DND-41 (cell line): ENCODE measurements at regions not wholly inside any gene's neighbourhood (a gene's known extent, or its start where the extent isn't known, plus 50 kb on each side); places are given as distances from the start of the nearest gene placed in this dataset.

Source experiments
- ATAC-seq: fragments of 200-7000 bp; cut with Tn5 transposase; 3 replicates; pipeline ENCODE4 v1.9.1; 2021; ENCODE audit warnings: low read depth; ENCODE audit not compliant: insufficient read depth
- DNase-seq: peaks from one replicate; pipeline ENCODE4 v3.0.0-alpha.2; 2020
- H2AFZ ChIP-seq: 2 replicates; pipeline ENCODE4 v1.6.0; 2012; ENCODE audit warnings: low read depth, low read length
- H3K27ac ChIP-seq: 2 replicates; pipeline ENCODE4 v1.5.1; 2012; ENCODE audit warnings: low read length, inconsistent platforms
- H3K27me3 ChIP-seq: fragments of 200-600 bp; sonication (generic); 2 replicates; pipeline ENCODE4 v1.6.0; 2012; ENCODE audit warnings: low read length, mild to moderate bottlenecking, inconsistent platforms; ENCODE audit not compliant: insufficient read depth, poor library complexity
- H3K36me3 ChIP-seq: 2 replicates; pipeline ENCODE4 v1.5.1; 2012; ENCODE audit warnings: low read length, inconsistent platforms; ENCODE audit not compliant: insufficient read depth
- H3K4me1 ChIP-seq: 2 replicates; pipeline ENCODE4 v1.5.1; 2012; ENCODE audit warnings: mild to moderate bottlenecking, low read length; ENCODE audit not compliant: insufficient read depth
- H3K4me2 ChIP-seq: 2 replicates; pipeline ENCODE4 v1.6.0; 2012; ENCODE audit warnings: mild to moderate bottlenecking, moderate library complexity, low read length, inconsistent platforms; ENCODE audit not compliant: insufficient read depth
- H3K4me3 ChIP-seq, 2 experiments: fragments of 200-600 bp in 1 of 2; shearing (Covaris generic) in 1 of 2; 2 replicates each; pipeline ENCODE4 v1.5.1; 2012 to 2016; ENCODE audit warnings: inconsistent platforms in 2 of 2, low read length in 2 of 2, mild to moderate bottlenecking in 2 of 2, low read depth in 1 of 2, moderate library complexity in 1 of 2
- H3K79me2 ChIP-seq: 2 replicates; pipeline ENCODE4 v1.6.0; 2012; ENCODE audit warnings: low read length, inconsistent platforms; ENCODE audit not compliant: insufficient read depth
- H3K9ac ChIP-seq: 2 replicates; pipeline ENCODE4 v1.6.0; 2012; ENCODE audit warnings: low read depth, mild to moderate bottlenecking, inconsistent platforms, low read length, moderate library complexity
- H3K9me3 ChIP-seq: 2 replicates; pipeline ENCODE4 v1.5.1; 2012; ENCODE audit warnings: low read length, moderate library complexity, mild to moderate bottlenecking, inconsistent platforms; ENCODE audit not compliant: insufficient read depth, severe bottlenecking
- H4K20me1 ChIP-seq: 2 replicates; pipeline ENCODE4 v1.6.0; 2012; ENCODE audit warnings: low read length; ENCODE audit not compliant: insufficient read depth
- EZH2 ChIP-seq: IDR thresholded peaks from 3 replicates; pipeline ENCODE4 v1.6.1; 2012; ENCODE audit warnings: borderline replicate concordance, low read depth, mild to moderate bottlenecking, moderate library complexity, low read length, inconsistent platforms; ENCODE audit not compliant: severe bottlenecking
- TF ChIP-seq, protein P1 (sequence below): IDR thresholded peaks from 2 replicates; pipeline ENCODE4 v1.5.1; 2012; ENCODE audit warnings: borderline replicate concordance, low read length, moderate library complexity, mild to moderate bottlenecking; ENCODE audit not compliant: poor library complexity, severe bottlenecking; ENCODE audit errors: extremely low read depth

DNA sequence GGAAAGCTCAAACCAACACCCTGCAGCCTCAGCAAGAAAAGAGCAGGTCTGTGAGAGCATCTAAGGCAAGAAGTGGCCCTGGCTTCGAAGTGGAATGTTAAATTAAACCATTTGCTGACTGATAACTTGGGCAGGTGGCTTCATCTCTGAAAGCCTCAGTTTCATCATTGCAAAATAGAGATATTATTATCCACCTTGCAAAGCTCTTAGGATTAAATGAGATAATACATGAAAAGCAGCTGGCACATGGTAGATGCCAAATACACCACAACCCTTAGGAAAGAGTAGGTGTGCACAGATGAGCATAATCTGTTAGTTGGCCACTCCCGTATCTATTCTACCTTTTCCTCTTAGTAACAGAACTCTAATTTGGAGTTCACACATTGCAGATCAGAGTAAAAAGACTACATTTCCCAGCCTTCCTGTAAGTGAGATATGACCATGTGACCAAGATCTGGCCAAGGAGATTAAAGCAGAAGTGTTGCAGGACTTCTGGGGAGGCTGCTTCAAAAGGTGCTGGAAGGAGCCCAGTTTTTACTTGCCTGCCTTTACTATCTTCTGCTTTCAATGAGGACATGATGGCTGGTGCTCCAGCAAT is 288.7 kb downstream of the SOX9 start:
- H3K79me2 ChIP-seq: no peaks in the 10 kb centered on the region
- no peak overlapping the region for H3K4me3 ChIP-seq
- no peak overlapping the region for H3K9ac ChIP-seq
- H3K27ac ChIP-seq: no peak overlapping the region
- no peaks in the 10 kb centered on the region for H3K9me3 ChIP-seq
- ATAC-seq (no peak), DNase-seq (no peak)
- H4K20me1 ChIP-seq: no peaks in the 10 kb centered on the region
- H3K36me3 ChIP-seq: no peaks in the 10 kb centered on the region
- no peak overlapping the region for H3K4me2 ChIP-seq
- no peaks in the 10 kb centered on the region for H3K4me1 ChIP-seq
- TF ChIP-seq, protein P1, sequence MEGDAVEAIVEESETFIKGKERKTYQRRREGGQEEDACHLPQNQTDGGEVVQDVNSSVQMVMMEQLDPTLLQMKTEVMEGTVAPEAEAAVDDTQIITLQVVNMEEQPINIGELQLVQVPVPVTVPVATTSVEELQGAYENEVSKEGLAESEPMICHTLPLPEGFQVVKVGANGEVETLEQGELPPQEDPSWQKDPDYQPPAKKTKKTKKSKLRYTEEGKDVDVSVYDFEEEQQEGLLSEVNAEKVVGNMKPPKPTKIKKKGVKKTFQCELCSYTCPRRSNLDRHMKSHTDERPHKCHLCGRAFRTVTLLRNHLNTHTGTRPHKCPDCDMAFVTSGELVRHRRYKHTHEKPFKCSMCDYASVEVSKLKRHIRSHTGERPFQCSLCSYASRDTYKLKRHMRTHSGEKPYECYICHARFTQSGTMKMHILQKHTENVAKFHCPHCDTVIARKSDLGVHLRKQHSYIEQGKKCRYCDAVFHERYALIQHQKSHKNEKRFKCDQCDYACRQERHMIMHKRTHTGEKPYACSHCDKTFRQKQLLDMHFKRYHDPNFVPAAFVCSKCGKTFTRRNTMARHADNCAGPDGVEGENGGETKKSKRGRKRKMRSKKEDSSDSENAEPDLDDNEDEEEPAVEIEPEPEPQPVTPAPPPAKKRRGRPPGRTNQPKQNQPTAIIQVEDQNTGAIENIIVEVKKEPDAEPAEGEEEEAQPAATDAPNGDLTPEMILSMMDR: no peak
- no peak for TF ChIP-seq EZH2
- no peaks in the 10 kb centered on the region for H3K27me3 ChIP-seq
- H2AFZ ChIP-seq: no peak overlapping the region

DNA sequence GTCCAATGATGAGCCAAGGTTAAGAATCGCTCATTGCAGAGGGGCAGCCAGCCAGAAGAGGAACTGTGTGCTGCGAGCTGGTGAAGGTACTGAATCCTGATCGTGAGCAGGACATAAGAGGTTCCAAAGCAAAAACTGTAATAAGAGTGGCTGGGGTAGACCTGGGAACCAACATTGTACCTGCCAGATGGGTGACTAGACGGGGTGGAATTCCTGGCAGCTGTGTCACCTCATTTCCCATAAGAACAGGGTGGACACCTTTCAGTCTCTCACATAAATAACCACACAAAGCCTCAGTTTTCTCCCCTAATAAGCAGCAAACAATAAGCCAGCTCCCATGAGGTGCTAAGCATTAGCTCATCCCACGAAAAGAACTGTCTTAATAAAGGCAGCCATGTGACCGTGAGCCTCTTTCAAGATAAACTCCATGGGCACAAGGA is 290.3 kb downstream of the SOX9 start:
- Histone ChIP-seq H3K4me3 (no peak overlapping the region), H3K27me3 (no peaks in the 10 kb centered on the region), H4K20me1 (no peaks in the 10 kb centered on the region), H3K4me1 (no peaks in the 10 kb centered on the region), H3K36me3 (no peaks in the 10 kb centered on the region), H3K4me2 (no peak overlapping the region), H3K27ac (no peak overlapping the region), H3K9me3 (no peaks in the 10 kb centered on the region), H3K9ac (no peak overlapping the region), H3K79me2 (no peaks in the 10 kb centered on the region), H2AFZ (no peak overlapping the region)
- ATAC-seq (no peak), DNase-seq (no peak)
- TF ChIP-seq EZH2: no peak
- TF ChIP-seq, protein P1: no peak

DNA sequence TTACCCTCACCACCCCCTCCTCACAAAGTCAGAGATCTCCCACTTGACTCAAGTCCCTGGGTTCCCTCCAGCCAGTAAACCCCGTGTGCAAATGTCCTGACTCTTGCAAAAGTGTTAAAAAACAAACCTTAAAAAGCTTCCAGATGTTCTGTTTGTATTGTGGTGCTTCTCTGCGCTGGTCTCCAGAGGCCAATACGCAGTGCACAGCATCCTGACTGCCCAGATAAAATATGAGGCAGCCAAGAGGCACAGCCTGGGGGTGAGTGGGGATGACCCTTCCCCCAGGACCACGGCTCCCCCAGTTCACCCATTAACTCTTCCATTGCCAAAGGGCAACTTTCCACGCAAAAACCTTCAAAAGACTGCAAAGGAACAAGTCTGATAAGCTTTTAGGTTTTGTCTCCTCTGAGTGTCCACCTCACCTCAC is 291.8 kb downstream of the SOX9 start:
- Histone ChIP-seq H3K9me3 (peaks cover 4% of the 10 kb centered on the region), H3K36me3 (no peaks in the 10 kb centered on the region)

More for the DNA sequence above, 291.8 kb downstream of the SOX9 start:
- Histone ChIP-seq H3K4me3 (no peak overlapping the region), H3K27ac (no peak overlapping the region), H3K4me1 (no peaks in the 10 kb centered on the region), H3K79me2 (no peaks in the 10 kb centered on the region), H4K20me1 (no peaks in the 10 kb centered on the region), H3K9ac (no peak overlapping the region), H2AFZ (no peak overlapping the region), H3K27me3 (no peaks in the 10 kb centered on the region), H3K4me2 (no peak overlapping the region)
- DNase-seq (no peak), ATAC-seq (no peak)
- no peak for TF ChIP-seq EZH2
- TF ChIP-seq, protein P1: no peak
